Amygdala (tissue), 56 donors: ENCODE measurements at regions not wholly inside any gene's neighbourhood (a gene's known extent, or its start where the extent isn't known, plus 50 kb on each side); places are given as distances from the start of the nearest gene placed in this dataset.
"Not testable (repeated sequence)": the region's sequence is repeated elsewhere in the genome, so short reads cannot be mapped to it uniquely, and the experiment has no call there.

Experiments used
- DNase-seq, 56 donors: peaks; one replicate each; lab custom pipeline; 2025; lab: John Stamatoyannopoulos, UW

DNA sequence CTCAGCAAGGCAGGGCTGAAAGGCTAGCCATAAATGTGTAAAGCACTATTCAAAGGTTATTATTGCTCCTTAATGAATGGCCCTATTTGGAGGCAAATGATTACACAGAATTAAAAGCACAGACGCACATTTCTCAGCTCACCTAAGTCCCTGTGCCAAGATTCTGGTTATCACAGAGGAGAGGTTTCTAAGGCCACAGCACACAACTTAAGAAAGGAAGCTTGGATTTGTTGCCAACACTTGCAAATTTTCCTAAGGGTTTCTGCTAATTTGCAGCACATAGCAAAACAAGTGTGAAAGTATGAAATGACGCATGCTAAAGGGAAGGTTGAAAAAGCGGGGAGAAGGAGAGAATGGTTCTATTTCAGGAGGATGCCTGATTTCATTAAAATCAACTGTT lies 834.1 kb upstream of the C9orf72 start:
- no peak for DNase-seq

DNA sequence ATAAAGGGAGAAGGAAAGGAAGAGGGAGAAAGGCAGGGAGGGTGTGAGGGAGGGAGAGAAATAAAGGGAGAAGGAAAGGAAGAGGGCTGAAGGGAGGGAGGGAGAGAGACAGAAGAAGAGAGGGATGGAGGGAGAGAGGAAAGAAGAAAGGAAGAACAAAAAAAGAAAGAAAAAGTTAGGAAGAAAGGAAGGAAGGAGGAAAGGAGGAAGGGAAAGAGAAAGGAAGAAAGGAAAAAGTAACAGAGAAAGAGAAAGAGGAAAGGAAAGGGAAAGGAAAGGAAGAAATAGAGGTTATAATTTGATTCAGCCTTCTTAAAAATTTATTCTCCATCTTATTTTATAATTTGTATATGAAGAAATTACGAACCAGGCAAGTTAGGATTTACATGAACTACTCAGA lies 836.6 kb upstream of the C9orf72 start:
- no peak for DNase-seq

DNA sequence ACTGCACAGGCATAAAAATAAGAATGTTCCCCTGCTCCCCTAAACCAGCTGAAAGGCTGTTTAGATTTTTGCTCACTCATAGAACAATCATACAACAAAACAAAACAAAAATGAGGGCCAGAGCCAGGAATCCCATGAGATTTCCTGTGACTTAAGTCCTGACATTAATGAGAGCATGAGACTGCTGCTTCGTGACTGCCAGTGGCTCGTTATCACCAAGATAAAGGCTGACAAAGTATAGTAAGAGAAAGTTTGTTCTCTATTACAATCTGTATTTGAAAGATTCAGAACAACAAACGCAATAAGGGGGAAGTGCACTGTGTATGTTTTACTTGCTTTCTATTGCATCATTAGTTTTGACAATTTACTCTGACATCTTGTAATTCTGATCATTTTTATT lies 837.1 kb upstream of the C9orf72 start:
- DNase-seq = no peak

DNA sequence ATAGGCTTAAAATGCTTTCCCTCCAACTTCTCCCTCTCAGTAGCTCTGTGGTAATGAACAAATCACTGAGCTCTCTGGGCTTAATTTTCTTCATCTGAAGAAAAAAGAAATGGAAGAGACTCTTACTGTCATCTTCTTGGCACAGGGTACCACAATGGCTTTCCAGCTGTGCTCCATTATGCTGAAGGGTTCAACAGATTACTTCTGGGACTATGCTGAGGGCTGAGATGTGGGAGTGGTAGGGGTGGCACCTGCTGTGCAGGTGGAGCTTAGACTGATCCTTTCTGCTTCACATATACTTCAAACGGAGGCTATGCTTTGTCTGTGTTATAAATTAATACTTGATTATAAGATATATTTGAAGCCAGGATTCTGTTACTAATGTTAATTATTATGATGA lies 840.2 kb upstream of the C9orf72 start:
- DNase-seq = no peak

DNA sequence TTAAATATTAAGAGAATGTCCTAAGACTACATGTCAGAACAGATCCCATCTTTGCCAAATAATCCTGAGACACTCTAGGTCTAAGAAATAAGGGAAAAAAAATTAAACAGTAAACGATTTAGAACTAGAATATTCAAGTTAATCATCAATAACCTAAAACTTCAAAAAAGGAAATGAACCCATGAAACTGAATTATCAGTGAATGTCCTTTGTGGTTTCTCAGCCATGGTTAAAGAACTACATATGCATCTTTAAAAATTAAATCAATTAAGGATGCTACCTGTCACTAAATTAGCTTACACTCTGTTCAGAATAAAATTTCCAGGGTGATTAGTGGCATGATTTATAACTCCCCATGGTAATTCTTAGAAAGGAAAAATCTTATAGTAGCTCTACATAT lies 850.0 kb upstream of the C9orf72 start:
- no peak for DNase-seq

DNA sequence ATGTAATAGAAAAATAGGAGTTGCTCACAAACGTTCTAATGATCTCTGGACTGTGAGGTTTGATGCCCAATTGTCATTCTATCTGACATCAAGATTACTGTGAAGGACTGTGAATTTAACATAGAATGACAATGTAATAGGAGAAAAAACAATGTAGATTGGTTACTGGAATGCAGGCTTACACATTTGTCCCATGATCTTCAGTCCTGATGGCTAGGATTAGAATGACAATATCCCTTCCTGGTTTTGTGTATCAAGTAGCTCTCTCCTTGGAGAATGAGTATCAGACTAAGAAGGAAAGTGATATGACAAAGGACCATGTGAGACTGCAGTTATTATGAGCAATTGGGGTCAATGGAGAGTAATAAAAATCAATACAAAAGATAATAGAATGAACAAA lies 862.2 kb upstream of the C9orf72 start:
- DNase-seq = no peak

DNA sequence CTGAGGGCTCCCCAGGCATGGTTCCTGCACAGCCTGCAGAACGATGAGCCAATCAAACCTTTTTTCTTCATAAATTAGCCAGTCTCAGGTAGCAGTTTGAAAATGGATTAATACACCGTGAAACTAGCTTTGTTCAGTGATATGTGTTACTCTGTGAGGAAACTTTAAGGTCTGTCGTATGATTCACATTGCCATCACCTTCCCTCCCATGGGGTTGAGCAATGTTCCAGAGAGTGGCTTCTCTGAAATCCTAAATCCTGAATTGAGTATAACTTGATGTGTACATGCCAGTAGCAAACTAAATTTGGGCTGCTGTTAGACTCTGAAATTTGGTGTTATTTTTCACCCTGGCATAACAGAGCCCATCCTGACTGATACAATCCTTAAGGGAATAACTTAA lies 866.4 kb upstream of the C9orf72 start:
- no peak for DNase-seq

DNA sequence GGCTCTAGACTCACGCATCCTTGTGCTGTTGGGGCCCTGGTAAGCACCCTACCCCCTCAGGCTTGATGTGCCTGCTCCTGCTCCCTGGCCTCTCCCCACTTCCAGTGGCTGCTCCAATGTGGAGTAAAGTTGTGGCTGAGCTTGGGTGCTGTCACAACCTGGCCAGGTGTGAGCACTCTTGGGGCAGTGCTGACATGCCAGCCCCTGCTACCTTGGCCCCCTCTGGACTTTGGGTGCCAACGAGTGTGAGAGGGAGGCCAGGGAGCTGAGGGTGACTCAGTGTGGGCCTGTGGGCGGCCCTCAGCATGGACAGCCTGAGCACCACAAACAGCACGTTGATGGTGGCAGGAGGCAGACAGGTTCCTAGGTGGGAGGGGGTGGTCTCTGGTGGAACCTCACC lies 870.2 kb upstream of the C9orf72 start:
- no peak for DNase-seq

DNA sequence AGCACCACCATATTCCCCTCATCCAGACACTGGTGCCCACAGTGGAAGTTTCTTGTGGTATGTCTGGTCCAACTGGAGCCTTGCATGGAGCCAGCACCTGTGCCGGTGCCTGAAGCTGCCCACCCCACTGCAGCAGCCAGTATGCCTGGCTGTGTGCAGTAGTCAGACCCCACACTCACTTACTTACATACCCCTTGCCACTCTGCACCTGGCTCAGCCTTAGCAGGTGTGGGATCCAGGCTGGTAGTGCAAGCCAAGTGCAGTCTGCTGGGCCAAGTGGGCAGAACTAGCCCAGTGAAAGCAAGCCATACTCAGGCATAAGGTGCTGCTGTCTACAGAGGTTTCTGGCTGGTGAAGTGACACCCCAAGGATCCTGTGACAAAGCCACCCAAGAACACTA lies 871.4 kb upstream of the C9orf72 start:
- no peak for DNase-seq

DNA sequence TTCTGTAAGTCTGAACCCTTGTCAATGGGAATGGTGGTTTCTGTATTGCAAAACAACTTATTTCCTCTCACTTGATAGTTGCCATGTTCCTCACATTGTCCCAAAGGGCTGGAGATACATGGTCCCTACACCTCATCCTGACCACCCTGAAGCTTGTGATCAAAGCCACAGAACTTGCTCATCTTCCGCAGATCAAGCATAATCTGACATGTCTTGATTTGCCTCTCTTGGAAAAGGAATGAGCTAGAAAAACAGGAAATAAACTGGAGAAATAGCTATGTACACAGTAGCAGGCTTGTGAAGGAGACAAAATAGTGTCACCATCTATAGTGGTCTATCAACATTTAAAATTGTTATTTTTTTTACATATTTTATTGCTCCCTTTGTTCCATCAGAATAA lies 871.9 kb upstream of the C9orf72 start:
- DNase-seq = no peak

DNA sequence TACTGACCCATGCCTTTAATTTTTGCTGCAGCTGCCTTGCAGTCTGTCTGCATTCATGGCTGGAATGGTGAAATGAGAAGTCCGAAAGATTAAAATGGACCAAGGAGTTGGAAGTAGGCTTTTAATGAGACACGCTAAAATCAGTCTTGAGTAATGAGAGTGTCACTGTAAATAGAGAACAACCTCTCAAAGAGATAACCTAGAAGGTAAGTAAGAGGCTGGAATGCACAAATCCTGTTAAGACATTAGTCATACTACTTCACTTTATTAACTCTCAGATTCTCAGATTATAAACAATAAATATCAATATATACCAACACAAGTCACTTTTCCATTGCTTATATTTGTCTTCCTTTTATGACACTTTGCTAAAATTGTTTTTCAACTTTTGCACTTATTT lies 880.6 kb upstream of the C9orf72 start:
- no peak for DNase-seq

DNA sequence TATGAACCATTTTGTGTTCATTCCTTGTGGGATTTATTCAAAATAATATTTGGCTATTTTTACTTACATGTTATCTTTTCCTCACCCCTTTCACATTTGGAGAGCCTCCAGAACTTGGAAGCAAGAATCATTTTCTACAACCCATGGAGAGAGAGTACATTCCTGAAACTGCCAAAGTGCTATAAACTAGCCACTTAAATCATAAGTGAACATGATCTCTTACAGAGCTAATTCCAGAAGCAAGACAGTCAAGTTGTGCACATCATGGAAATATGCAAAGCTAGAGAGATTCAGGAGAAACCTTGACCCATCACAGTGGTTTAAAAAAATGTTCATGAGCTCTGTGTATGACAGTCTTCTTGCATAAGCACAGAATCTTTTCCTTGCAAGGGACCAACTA lies 883.6 kb upstream of the C9orf72 start:
- no peak for DNase-seq

DNA sequence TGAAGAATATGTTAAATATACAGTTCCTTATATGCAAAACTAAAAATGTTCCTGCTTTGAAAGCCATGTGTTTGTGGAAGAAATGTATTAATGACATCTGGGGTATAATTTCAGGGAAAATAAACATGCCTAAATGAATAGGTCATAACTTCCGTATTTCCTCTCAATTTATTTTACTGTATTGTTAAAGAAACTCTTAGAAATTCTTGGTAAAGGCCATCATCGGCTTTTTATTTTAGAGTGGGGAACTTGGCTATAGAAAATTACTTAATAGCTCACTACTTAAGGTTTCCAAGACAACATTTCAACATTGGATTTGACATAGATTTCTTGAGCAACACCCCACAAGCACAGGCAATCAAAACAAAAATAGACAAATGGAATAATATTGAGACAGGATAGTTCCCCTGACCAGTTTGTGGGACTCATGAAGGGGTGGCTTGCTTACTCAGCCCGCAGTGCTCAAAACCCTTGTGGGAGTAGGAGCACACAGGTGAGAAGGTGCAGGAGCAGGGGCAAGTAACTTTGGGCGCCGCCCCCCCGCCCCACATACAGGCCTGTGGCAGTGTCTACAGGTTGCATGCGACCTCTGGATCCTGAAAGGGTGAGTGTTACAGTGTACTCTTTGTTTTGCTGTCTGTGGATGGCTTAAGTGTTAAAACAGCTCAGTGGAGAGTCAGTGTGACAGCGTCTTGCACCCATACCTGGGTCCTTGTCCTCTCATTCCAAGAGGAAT lies 891.4 kb upstream of the C9orf72 start:
- peak in 1 of 56 donors; percentile 0 for DNase-seq

DNA sequence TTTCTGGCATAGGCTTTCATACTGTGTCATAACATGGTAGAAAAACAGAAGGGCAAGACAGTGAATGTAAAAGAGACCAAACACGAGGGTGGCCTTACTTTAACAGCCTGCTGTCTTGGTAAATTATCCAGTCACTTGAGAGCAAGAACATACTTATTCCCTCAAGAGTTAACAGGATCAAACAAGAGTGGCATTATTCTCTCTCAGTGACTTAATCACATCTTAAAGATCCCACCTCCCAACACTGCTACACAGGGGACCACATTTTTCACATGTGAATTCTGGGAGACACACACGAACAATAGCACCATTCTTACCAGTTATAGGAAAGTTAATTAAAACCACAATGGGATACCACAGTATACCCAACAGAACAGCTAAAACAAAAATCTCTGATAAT lies 898.0 kb upstream of the C9orf72 start:
- DNase-seq = no peak

DNA sequence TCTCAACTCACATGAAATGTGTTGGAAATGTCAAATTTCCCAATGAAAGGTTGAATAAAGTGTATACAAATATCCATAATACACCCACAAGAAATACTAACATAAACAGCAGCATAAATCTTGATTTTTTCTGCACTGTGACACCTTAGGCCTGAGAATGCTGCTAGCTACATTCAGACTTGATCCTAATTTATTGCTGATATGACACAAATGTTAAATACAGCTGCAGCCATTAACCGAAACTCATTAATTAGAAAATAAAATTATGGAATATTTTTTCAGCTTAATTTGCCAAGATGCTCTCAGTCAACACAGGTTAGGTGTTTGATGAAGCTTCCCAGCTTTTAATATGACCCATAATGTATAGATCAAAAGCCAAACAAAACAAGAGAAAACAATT lies 914.3 kb upstream of the C9orf72 start:
- no peak for DNase-seq

DNA sequence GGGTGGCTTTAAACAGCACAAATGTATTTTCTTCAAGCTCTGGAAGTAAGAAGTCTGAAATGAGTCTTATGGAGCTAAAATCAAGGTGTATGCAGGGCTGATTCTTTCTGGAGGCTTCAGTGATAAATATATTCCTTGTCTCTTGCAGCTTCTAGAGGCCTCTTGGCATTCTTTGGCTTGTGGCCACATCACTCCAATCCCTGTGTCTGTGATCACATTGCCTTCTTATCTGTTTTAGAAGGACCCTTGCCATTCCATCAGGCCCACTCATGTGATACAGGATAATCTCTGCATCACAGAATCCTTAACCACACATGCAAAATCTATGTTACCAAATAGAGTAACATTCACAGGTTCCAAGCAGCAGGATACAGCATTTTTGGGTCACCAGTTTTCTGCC lies 917.8 kb upstream of the C9orf72 start:
- DNase-seq = no peak

DNA sequence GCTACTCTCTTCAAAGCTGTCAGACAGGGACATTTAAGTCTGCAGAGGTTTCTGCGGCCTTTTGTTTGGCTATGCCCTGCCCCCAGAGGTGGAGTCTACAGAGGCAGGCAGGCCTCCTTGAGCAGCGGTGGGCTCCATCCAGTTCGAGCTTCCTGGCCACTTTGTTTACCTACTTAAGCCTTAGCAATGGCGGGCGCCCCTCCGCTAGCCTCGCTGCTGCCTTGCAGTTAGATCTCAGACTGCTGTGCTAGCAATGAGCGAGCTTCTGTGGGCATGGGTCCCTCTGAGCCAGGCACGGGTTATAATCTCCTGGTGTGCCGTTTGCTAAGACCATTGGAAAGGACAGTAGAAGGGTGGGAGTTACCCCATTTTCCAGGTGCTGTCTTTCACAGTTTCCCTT lies 924.9 kb upstream of the C9orf72 start:
- not testable (repeated sequence) for DNase-seq

DNA sequence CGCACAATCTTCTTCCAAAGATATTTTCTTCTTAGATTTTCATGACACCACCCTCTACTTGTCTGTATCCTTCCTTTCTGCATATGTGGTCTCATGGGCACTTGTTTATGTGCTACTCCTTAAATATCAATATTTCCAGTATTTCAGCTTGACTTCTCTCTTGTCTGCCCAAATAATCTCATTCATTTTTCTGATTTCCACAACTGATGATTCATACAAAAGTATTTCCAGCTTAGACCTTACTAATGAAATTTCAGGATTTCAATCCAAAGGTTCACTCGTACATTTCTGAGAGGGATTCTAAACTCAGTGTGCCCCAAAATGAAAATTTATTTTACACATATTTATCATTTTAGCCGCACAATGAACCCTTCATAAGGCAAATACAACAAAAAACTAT lies 928.9 kb upstream of the C9orf72 start:
- no peak for DNase-seq

DNA sequence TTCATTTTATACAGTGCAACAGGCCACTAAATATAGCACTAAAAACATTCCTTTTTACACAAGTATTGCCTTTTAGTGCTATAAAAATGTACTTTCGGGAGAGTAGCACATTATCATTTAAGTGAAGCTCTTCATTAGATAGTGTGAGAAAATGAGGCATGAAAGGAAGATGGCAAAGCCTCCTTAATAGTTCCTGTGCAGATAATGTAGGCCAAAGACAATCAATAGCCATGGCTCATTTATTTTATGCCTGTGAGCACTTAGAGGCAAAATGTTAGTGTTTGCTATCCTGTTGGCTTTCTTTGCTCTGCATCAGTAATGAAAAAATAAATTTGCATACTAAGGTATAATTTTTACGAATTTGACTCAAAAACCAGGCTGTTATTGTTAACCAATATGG lies 929.5 kb upstream of the C9orf72 start:
- no peak for DNase-seq

DNA sequence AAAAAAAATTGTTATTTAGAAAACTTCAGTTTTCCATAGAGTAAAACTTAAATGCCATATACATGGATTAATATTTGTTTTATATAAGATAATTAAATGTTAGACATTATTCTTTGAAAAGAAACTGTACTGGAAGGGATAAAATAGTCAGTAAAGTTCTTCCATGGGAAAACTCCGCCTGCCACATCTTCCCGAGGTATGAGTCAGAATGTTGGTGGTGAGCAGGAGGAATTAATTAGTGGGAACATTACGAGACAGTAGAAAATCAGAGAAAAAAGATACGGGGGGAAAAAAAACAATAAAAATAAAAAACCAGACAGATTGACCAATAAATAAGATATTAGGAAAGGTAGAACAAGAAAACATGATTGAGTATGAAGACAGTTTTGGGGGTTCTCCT lies 930.3 kb upstream of the C9orf72 start:
- DNase-seq = no peak

DNA sequence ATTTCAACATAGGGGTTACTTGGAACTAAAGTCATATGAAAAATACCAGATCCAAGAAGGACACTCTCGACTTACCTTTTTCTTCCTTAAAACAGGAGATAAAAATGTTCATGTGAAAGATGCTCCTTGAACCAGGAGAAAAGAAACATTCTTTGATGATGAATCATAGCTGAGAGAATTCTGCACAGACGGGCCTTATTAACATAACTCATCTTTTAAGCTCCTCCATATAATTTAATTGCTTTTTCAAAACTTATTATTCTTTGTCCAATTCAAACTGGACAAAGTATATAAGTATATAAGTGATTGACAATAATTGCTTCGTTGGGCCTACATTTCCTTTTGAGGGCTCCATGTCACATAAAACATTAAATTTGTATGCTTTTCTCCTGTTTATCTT lies 945.2 kb upstream of the C9orf72 start:
- no peak for DNase-seq

DNA sequence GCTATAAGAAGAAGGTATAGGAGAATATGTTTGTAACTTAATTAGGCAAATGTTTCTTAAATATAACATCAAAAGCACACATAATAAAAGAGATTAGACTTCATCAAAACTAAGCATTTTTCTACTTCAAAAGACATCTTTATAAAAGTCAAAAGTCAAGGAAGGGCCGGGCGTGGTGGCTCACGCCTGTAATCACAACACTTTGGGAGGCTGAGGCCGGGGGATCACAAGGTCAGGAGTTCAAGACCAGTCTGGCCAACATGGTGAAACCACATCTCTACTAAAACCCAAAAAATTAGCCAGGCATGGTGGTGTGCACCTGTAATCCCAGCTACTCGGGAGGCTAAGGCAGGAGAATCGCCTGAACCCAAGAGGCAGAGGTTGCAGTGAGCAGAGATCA lies 951.0 kb upstream of the C9orf72 start:
- DNase-seq = not testable (repeated sequence)

DNA sequence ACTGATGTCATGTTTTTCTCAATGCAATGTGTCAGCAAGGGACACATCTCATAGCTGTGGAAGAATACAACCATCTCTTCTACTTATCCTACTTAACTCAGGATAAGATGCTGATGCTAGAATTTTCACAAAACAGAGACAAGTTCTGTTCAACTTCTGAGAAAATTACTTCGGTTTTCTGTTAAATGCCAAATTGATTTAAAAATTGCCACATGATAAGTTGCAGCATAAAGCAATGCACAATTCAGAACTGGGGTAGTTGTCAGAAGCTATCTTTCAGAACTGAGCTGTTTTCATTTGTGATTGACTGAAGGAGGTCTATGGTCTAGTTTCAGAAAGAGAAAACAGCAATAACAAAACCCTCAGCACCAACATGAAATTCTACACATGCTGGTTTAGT lies 954.8 kb upstream of the C9orf72 start:
- no peak for DNase-seq
